Testis (tissue), 2 donors: ENCODE measurements at regions not wholly inside any gene's neighbourhood (a gene's known extent, or its start where the extent isn't known, plus 50 kb on each side); places are given as distances from the start of the nearest gene placed in this dataset.

Source experiments
- CTCF ChIP-seq, 3 experiments: fragments of 450-650 bp in 2 of 3; fragments of 200-600 bp in 1 of 3; sonication (generic) in 1 of 3; IDR thresholded peaks; one replicate each; pipeline ENCODE4 v1.5.1; 2016 to 2019; ENCODE audit warnings: antibody characterized with exemption in 3 of 3, mild to moderate bottlenecking in 2 of 3, moderate library complexity in 1 of 3
- POLR2A ChIP-seq: fragments of 450-650 bp; IDR thresholded peaks from one replicate; pipeline ENCODE4 v1.6.1; 2017; ENCODE audit warnings: antibody characterized with exemption, mild to moderate bottlenecking, moderate library complexity

- TF ChIP-seq CTCF (IDR thresholded peaks at IDR 0.05) (no peak), POLR2A (no peak)
Measured at GRCh38 chr6:74757813-74758212, 448.0 kb downstream of the COL12A1 start.
